Right ventricle myocardium superior (tissue), 1 donor: ENCODE measurements at regions not wholly inside any gene's neighbourhood (a gene's known extent, or its start where the extent isn't known, plus 50 kb on each side); places are given as distances from the start of the nearest gene placed in this dataset.

ENCODE experiments used
- ATAC-seq: fragments of 200-7000 bp; cut with Tn5 transposase; one replicate; pipeline ENCODE4 v1.9.1; 2020; ENCODE audit warnings: mild to moderate bottlenecking; ENCODE audit not compliant: poor library complexity
- DNase-seq: peaks from one replicate; pipeline ENCODE4 v3.0.0-alpha.2; 2020
- intact Hi-C: fragments of 100-400 bp; cut with DNase I; formaldehyde crosslinking; loops from one replicate; pipeline ENCODE4 v1.11.2; 2022
- donor health status: DM: no; HTN: yes; CAD: no; lungs with severe emphysema.

- ATAC-seq (no peak), DNase-seq (no peak)
- intact Hi-C loops = no loop called here
Measured at GRCh38 chr4:145351922-145352321, 129.7 kb upstream of the SMAD1 start.

- intact Hi-C loops = no loop called here
- no peak for DNase-seq
- ATAC-seq = no peak
Measured at GRCh38 chr4:145351162-145351561, 130.5 kb upstream of the SMAD1 start.

- ATAC-seq (no peak), DNase-seq (no peak)
- intact Hi-C loops = no loop called here
Measured at GRCh38 chr4:145348291-145348690, 133.4 kb upstream of the SMAD1 start.

GRCh38 chr4:145347684-145348083 lies 134.0 kb upstream of the SMAD1 start:
- DNase-seq (no peak), ATAC-seq (no peak)
- intact Hi-C loops = no loop called here

- DNase-seq = no peak
- intact Hi-C loops = no loop called here
- no peak for ATAC-seq
Measured at GRCh38 chr4:145346081-145346480, 135.6 kb upstream of the SMAD1 start.

- DNase-seq = no peak
- intact Hi-C loops = no loop called here
- no peak for ATAC-seq
Measured at GRCh38 chr4:145345401-145345800, 136.3 kb upstream of the SMAD1 start.

GRCh38 chr4:145341381-145341780 lies 140.3 kb upstream of the SMAD1 start:
- no peak for DNase-seq
- ATAC-seq = no peak
- intact Hi-C loops = no loop called here

GRCh38 chr4:145340071-145340675 lies 141.5 kb upstream of the SMAD1 start:
- no peak for ATAC-seq
- intact Hi-C loops = no loop called here
- DNase-seq = no peak

- ATAC-seq = no peak
- intact Hi-C loops = no loop called here
Measured at GRCh38 chr4:145339075-145339725, 142.5 kb upstream of the SMAD1 start.

GRCh38 chr4:145338568-145338967 lies 143.1 kb upstream of the SMAD1 start:
- no peak for DNase-seq
- ATAC-seq = no peak
- intact Hi-C loops = no loop called here

More at GRCh38 chr4:145339075-145339725, 142.5 kb upstream of the SMAD1 start:
- no peak for DNase-seq

- no peak for ATAC-seq
- DNase-seq = no peak
- intact Hi-C loops = no loop called here
Measured at GRCh38 chr4:145337391-145337790, 144.3 kb upstream of the SMAD1 start.

GRCh38 chr4:145333786-145334185 lies 147.9 kb upstream of the SMAD1 start:
- no peak for DNase-seq
- no peak for ATAC-seq
- intact Hi-C loops = no loop called here

- no peak for ATAC-seq
- intact Hi-C loops = no loop called here
- no peak for DNase-seq
Measured at GRCh38 chr4:145326491-145326890, 146.1 kb upstream of the OTUD4 start.

- intact Hi-C loops = no loop called here
- DNase-seq = no peak
- ATAC-seq = no peak
Measured at GRCh38 chr4:145324161-145324560, 143.8 kb upstream of the OTUD4 start.

- ATAC-seq (no peak), DNase-seq (no peak)
- intact Hi-C loops = no loop called here
Measured at GRCh38 chr4:145320294-145320693, 139.9 kb upstream of the OTUD4 start.

GRCh38 chr4:145319751-145320150 lies 139.4 kb upstream of the OTUD4 start:
- ATAC-seq = no peak
- intact Hi-C loops = no loop called here
- DNase-seq = no peak

GRCh38 chr4:145316897-145317574 lies 136.6 kb upstream of the OTUD4 start:
- DNase-seq = no peak
- ATAC-seq = no peak
- intact Hi-C loops = no loop called here

- DNase-seq (no peak), ATAC-seq (no peak)
- intact Hi-C loops = no loop called here
Measured at GRCh38 chr4:145315811-145316225, 135.4 kb upstream of the OTUD4 start.

GRCh38 chr4:145308598-145308997 lies 128.2 kb upstream of the OTUD4 start:
- ATAC-seq (no peak), DNase-seq (no peak)
- intact Hi-C loops = no loop called here

- intact Hi-C loops = no loop called here
- ATAC-seq (no peak), DNase-seq (no peak)
Measured at GRCh38 chr4:145307763-145308430, 127.5 kb upstream of the OTUD4 start.
